ENCODE measurements at regions not wholly inside any gene's neighbourhood (a gene's known extent, or its start where the extent isn't known, plus 50 kb on each side); places are given as distances from the start of the nearest gene placed in this dataset.

DNA sequence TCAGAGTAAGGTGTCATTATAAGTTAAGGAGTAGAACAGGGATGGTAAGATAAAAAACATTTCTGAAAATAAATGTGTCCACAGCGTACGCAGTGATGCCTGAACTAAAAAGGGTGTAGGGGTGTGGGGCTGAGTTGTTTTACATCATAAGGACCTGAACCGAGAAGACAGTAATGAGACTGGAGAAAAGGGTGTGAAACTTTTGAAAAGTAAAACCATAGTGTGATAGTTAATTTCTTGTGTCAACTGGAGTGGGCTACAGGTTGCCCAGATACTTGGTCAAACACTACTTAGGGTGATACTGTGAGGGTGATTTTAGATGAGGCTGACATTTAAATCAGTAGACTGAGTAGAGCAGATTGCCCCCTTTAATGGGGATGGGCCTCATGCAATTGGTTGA, 169.0 kb upstream of the PRPS1L1 start:
- no peak for DNase-seq (ENCODE audit: extremely low spot score, insufficient read length, low read depth)
- no peak for FAIRE-seq

- FAIRE-seq = no peak
- no peak for DNase-seq (ENCODE audit: extremely low spot score, insufficient read length, low read depth)
Observed at GRCh38 chr7:18198868-18199267, 171.2 kb upstream of the PRPS1L1 start.

DNA sequence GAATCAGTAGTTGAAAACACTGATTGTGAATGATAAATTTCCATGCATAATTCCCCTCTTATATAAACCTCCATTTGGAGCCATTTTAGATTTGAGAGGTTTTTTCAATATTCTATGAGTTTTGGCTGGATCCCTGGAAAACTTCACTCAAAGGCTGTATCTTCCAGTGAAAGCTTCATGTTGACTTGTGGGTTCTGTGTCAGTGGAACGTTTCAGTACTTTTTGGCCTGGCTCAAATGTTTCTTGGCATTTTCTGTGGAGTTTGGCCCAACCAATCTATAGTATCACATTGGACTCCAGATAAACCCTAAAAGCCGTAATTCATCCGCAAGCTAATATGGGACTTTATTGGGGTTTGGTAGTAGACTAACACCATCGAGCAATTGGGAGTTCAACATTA, 172.6 kb upstream of the PRPS1L1 start:
- DNase-seq (ENCODE audit: extremely low spot score, insufficient read length, low read depth) = no peak
- no peak for FAIRE-seq

DNA sequence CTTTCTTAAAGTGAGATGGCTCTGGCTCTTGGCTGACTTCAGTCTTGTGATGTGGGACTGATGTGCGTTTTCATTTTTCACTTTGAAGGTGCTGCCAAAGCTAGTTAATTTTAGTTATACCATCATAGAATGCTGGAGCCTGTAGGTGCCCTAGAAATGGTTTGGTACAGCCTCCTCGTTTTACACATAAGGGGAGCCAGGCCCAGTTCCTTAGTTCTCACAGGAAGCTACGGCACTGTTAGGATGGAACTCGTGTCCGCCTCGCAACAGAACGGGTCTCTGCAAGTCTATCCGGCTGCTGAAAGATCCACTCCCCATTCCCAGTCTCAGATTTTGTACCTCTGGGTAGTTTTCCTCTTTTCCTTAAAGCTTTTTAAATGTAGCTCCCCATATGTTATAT, 173.2 kb upstream of the PRPS1L1 start:
- no peak for DNase-seq (ENCODE audit: extremely low spot score, insufficient read length, low read depth)
- FAIRE-seq = no peak

DNA sequence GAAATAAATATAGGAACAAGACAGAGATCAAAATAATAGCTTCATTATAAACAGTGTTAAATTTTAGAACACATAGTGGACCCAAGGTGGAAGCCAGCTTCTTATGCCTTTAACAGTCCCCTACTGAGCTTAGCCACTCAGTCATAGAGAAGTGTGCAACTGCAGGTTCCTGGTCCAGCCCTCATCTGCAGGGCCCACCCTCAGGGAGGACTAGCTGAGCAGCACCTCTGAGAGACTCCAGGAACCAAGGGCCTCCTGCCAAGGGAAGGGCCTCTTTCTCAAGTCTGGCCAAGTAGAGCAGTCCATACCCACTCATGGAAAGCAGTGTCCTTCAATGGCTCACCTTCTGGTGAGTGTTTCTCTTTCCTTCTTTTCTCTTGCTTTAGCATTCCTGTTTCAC, 173.7 kb upstream of the PRPS1L1 start:
- no peak for DNase-seq (ENCODE audit: extremely low spot score, insufficient read length, low read depth)
- no peak for FAIRE-seq

DNA sequence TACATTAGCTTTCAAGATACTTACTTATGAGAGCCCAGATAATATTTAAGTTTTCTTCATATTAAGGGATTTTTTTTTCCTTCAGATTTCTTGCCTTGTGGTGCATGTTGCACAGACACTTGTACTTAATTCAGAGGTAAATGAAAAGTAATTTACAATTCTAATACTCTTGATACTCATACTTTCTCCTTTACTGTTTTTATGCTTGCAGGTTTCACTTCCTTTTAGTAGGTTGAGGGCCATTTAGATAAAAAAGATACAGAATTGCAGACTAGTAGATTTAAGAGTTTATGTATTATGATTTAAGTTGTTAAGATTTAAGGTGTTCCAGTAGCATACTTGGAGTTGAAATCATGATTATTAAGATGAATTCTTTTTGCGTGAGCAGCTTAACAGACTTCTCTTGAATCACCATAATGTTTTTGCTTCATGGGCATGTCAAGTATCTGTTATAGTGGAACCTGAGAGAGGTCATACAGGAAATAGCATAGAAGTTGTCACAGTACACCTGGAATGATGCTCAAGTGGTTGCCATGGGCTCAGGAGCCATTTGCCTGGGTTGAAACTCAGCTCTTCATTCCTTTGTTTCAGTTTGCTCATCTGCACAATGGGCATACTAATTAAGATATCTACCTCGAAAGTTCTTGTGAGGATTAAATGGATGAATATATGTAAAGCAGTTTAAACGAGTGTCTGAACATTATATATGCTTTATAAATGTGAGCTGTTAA, 174.8 kb upstream of the PRPS1L1 start:
- FAIRE-seq (no peak), DNase-seq (ENCODE audit: extremely low spot score, insufficient read length, low read depth) (no peak)

GRCh38 chr7:18206331-18206730, 178.7 kb upstream of the PRPS1L1 start:
- FAIRE-seq (no peak), DNase-seq (ENCODE audit: extremely low spot score, insufficient read length, low read depth) (no peak)

- FAIRE-seq (no peak), DNase-seq (ENCODE audit: extremely low spot score, insufficient read length, low read depth) (no peak)
Observed at GRCh38 chr7:18208921-18209320, 181.3 kb upstream of the PRPS1L1 start.

GRCh38 chr7:18210377-18210776, 182.7 kb upstream of the PRPS1L1 start:
- DNase-seq (ENCODE audit: extremely low spot score, insufficient read length, low read depth) (no peak), FAIRE-seq (no peak)

- no peak for DNase-seq (ENCODE audit: extremely low spot score, insufficient read length, low read depth)
- FAIRE-seq = no peak
Observed at GRCh38 chr7:18210788-18211187, 183.1 kb upstream of the PRPS1L1 start.

DNA sequence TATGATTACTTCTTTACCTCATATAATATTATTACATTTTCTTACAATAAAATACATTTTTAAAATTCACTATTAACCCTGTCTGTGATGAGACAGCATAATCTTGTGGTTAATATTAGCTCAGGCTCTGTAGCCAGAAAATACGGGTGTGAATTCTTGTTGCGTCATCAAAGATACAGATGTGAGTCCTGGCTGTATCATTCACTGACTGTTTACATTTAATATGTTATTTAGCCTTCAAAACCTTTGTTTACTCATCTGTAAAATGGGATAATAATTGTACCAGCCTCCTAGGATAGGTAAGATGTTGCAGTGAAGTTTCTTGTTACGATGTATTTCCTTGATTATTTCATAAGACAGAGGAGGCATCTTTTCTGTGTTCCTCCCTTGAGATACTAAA, 184.7 kb upstream of the PRPS1L1 start:
- FAIRE-seq (no peak), DNase-seq (ENCODE audit: extremely low spot score, insufficient read length, low read depth) (no peak)

- no peak for FAIRE-seq
- DNase-seq (ENCODE audit: extremely low spot score, insufficient read length, low read depth) = no peak
Observed at GRCh38 chr7:18212758-18213157, 185.1 kb upstream of the PRPS1L1 start.

DNA sequence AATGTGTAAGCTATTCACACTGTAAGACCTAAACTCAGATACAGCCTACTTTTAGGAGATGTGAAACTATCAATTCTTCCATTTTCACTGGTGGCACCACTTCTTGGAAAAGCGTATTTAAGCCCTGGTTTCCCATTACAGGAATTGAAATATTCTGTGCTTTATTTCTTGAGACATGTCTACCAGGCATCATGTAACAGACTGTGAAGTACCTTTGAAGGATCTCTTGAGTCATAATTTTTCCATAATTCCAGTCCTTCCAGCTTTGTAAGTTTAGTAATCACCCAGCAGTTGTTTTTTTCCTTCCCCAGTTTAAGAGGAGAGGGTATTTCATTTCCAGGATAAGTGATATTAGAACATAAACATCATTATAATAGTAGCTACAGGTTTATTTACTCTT, 186.0 kb upstream of the PRPS1L1 start:
- no peak for DNase-seq (ENCODE audit: extremely low spot score, insufficient read length, low read depth)
- FAIRE-seq = no peak

GRCh38 chr7:18216270-18216669, 188.6 kb upstream of the PRPS1L1 start:
- FAIRE-seq = no peak
- no peak for DNase-seq (ENCODE audit: extremely low spot score, insufficient read length, low read depth)

- no peak for DNase-seq (ENCODE audit: extremely low spot score, insufficient read length, low read depth)
- FAIRE-seq = no peak
Observed at GRCh38 chr7:18221377-18222293, 194.0 kb upstream of the PRPS1L1 start.

- DNase-seq (ENCODE audit: extremely low spot score, insufficient read length, low read depth) (no peak), FAIRE-seq (no peak)
Observed at GRCh38 chr7:18222636-18223035, 195.0 kb upstream of the PRPS1L1 start.

GRCh38 chr7:18224138-18224537, 196.5 kb upstream of the PRPS1L1 start:
- no peak for DNase-seq (ENCODE audit: extremely low spot score, insufficient read length, low read depth)
- FAIRE-seq = no peak

- DNase-seq (ENCODE audit: extremely low spot score, insufficient read length, low read depth) (no peak), FAIRE-seq (no peak)
Observed at GRCh38 chr7:18225067-18225466, 197.4 kb upstream of the PRPS1L1 start.

GRCh38 chr7:18226598-18226997, 199.0 kb upstream of the PRPS1L1 start:
- no peak for FAIRE-seq
- no peak for DNase-seq (ENCODE audit: extremely low spot score, insufficient read length, low read depth)

- FAIRE-seq (no peak), DNase-seq (ENCODE audit: extremely low spot score, insufficient read length, low read depth) (no peak)
Observed at GRCh38 chr7:18228686-18229085, 201.0 kb upstream of the PRPS1L1 start.

- FAIRE-seq (no peak), DNase-seq (ENCODE audit: extremely low spot score, insufficient read length, low read depth) (no peak)
Observed at GRCh38 chr7:18230271-18230670, 202.6 kb upstream of the PRPS1L1 start.
